Endothelial cell (in vitro differentiated cells): ENCODE measurements at regions not wholly inside any gene's neighbourhood (a gene's known extent, or its start where the extent isn't known, plus 50 kb on each side); places are given as distances from the start of the nearest gene placed in this dataset.

Experiments used
- DNase-seq: peaks from one replicate; pipeline ENCODE4 v3.0.0; 2021; ENCODE audit warnings: low spot score
- H3K27ac Mint-ChIP-seq: one replicate; pipeline ENCODE4 v1.8.0; 2021; ENCODE audit warnings: mixed read lengths, inconsistent platforms; ENCODE audit not compliant: unreplicated experiment
- H3K27me3 Mint-ChIP-seq: one replicate; pipeline ENCODE4 v1.8.0; 2021; ENCODE audit warnings: mild to moderate bottlenecking, moderate library complexity, mixed read lengths, inconsistent platforms; ENCODE audit not compliant: unreplicated experiment
- H3K36me3 Mint-ChIP-seq: one replicate; pipeline ENCODE4 v1.8.0; 2021; ENCODE audit warnings: mild to moderate bottlenecking, low read depth, mixed read lengths, inconsistent platforms; ENCODE audit not compliant: unreplicated experiment
- H3K4me1 Mint-ChIP-seq: one replicate; pipeline ENCODE4 v1.8.0; 2021; ENCODE audit warnings: mild to moderate bottlenecking, mixed read lengths, inconsistent platforms; ENCODE audit not compliant: unreplicated experiment
- H3K4me3 Mint-ChIP-seq: one replicate; pipeline ENCODE4 v1.8.0; 2021; ENCODE audit warnings: mild to moderate bottlenecking, mixed read lengths, inconsistent platforms; ENCODE audit not compliant: unreplicated experiment
- H3K9me3 Mint-ChIP-seq: one replicate; pipeline ENCODE4 v1.8.0; 2021; ENCODE audit warnings: mixed read lengths, inconsistent platforms; ENCODE audit not compliant: unreplicated experiment
- CTCF ChIP-seq: fragments of 200-600 bp; sonication (generic); IDR thresholded peaks from one replicate; pipeline ENCODE4 v1.5.0; 2021; ENCODE audit warnings: antibody characterized with exemption; ENCODE audit not compliant: unreplicated experiment

DNA sequence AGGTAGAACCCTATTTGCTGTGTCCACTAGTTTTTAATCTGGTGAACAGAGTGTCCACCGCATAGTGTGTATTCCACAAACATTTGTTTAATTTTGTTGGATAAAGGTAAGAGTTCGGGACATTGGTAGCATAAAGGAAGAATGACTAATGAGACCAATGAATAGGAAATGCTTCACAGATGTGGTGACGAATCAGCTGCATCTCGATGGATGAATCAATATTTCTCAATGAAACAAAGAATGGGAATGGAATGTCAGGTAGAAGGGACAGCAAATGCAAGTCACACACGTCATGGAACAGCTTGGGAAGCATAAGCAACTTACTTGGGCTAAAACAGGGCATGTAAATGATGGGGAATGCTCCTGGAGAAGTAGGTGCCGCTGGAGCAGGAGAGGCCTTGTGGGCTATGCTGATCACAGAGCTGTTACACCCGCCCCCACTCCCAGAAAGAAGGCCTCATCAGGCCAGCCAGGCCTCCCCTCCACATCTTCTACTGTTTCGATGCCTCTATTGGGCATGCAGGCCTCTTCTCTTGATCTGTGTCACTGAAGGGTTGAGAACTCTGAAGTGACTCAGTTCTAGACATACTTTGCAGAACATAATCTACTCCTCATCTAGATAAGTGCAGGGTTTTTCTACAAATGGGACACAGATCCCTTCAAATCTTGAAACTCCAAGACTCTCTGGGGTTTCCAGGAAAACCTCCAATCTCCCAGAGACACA is 120.0 kb upstream of the GADL1 start:
- no peak for TF ChIP-seq CTCF
- DNase-seq: no peak

GRCh38 chr3:31016196-31016595 is 121.7 kb upstream of the GADL1 start:
- Mint-ChIP-seq H3K4me3 (no peak overlapping the region), H3K36me3 (no peaks in the 10 kb centered on the region), H3K4me1 (peaks cover 13% of the 10 kb centered on the region), H3K27ac (no peak overlapping the region), H3K9me3 (no peaks in the 10 kb centered on the region), H3K27me3 (peaks cover 3% of the 10 kb centered on the region)
- TF ChIP-seq CTCF: no peak
- DNase-seq: no peak

More for the DNA sequence above, 120.0 kb upstream of the GADL1 start:
- Mint-ChIP-seq H3K27me3 (peaks cover 3% of the 10 kb centered on the region), H3K4me1 (peaks cover 25% of the 10 kb centered on the region), H3K9me3 (no peaks in the 10 kb centered on the region), H3K4me3 (no peak overlapping the region), H3K36me3 (no peaks in the 10 kb centered on the region), H3K27ac (no peak overlapping the region)

- Mint-ChIP-seq H3K4me3 (no peak overlapping the region), H3K27me3 (no peaks in the 10 kb centered on the region), H3K36me3 (peaks cover 3% of the 10 kb centered on the region), H3K27ac (no peak overlapping the region), H3K9me3 (no peaks in the 10 kb centered on the region), H3K4me1 (no peaks in the 10 kb centered on the region)
- no peak for DNase-seq
- no peak for TF ChIP-seq CTCF
These were observed 128.3 kb upstream of the GADL1 start for GRCh38 chr3:31022716-31023115.

GRCh38 chr3:31025541-31025940 is 131.1 kb upstream of the GADL1 start:
- Mint-ChIP-seq H3K9me3 (no peaks in the 10 kb centered on the region), H3K27ac (no peak overlapping the region), H3K36me3 (peaks cover 3% of the 10 kb centered on the region), H3K4me1 (no peaks in the 10 kb centered on the region), H3K27me3 (no peaks in the 10 kb centered on the region), H3K4me3 (no peak overlapping the region)
- no peak for DNase-seq
- TF ChIP-seq CTCF: no peak

- Mint-ChIP-seq H3K36me3 (peaks cover 3% of the 10 kb centered on the region), H3K27me3 (no peaks in the 10 kb centered on the region), H3K4me1 (no peaks in the 10 kb centered on the region), H3K9me3 (no peaks in the 10 kb centered on the region), H3K27ac (no peak overlapping the region), H3K4me3 (no peak overlapping the region)
- no peak for TF ChIP-seq CTCF
- DNase-seq: no peak
These were observed 132.8 kb upstream of the GADL1 start for GRCh38 chr3:31027191-31027761.
